B cell (primary cell): ENCODE measurements at regions not wholly inside any gene's neighbourhood (a gene's known extent, or its start where the extent isn't known, plus 50 kb on each side); places are given as distances from the start of the nearest gene placed in this dataset.

ENCODE experiments used
- ATAC-seq: fragments of 200-7000 bp; cut with Tn5 transposase; one replicate; pipeline ENCODE4 v1.10.0; 2021; ENCODE audit warnings: low read depth, mild to moderate bottlenecking, moderate number of reproducible peaks, moderate library complexity
- CTCF ChIA-PET: fragments of 350-600 bp; sonication (Branson Sonifier 250); formaldehyde crosslinking; loops from one replicate; lab custom pipeline; 2021; ENCODE audit warnings: antibody characterized with exemption, inconsistent platforms; lab: Charles Lee
- POLR2A ChIA-PET: fragments of 350-600 bp; sonication (Branson Sonifier 250); formaldehyde crosslinking; loops from one replicate; lab custom pipeline; 2021; ENCODE audit warnings: antibody characterized with exemption; lab: Charles Lee
- DNase-seq: peaks from one replicate; pipeline ENCODE4 v3.0.0; 2013
- H2AFZ ChIP-seq: 2 replicates; pipeline ENCODE4 v1.6.1; 2012; ENCODE audit warnings: mild to moderate bottlenecking, low read depth, low read length; ENCODE audit not compliant: insufficient read depth, poor library complexity, severe bottlenecking
- H3K27ac ChIP-seq, 2 donors: 1 replicate in 1 of 2; 2 replicates in 1 of 2; pipeline ENCODE4 v1.5.1; 2012 to 2013; ENCODE audit warnings: low read length in 2 of 2, mild to moderate bottlenecking in 2 of 2, moderate library complexity in 1 of 2
- H3K27me3 ChIP-seq, 4 experiments: fragments of 200-600 bp in 1 of 4; sonication (generic) in 1 of 4; replicated peaks in 1 of 4; 1 replicate in 2 of 4; 2 replicates in 2 of 4; pipeline versions ENCODE4 v1.6.1 to v1.7.0; 2013 to 2016; ENCODE audit warnings: low read length in 3 of 4, mild to moderate bottlenecking in 2 of 4, mixed read lengths in 1 of 4, moderate library complexity in 1 of 4; ENCODE audit not compliant: insufficient read depth in 4 of 4, control insufficient read depth in 3 of 4; ENCODE audit errors: control extremely low read depth in 1 of 4
- H3K36me3 ChIP-seq, 2 experiments: replicated peaks in 1 of 2; 1 replicate in 1 of 2; 2 replicates in 1 of 2; pipeline versions ENCODE4 v1.6.1 to v1.7.1; 2013; ENCODE audit warnings: low read length in 1 of 2; ENCODE audit not compliant: insufficient read depth in 2 of 2, control insufficient read depth in 1 of 2; ENCODE audit errors: control extremely low read depth in 1 of 2, extremely low read depth in 1 of 2
- H3K4me1 ChIP-seq, 2 donors: fragments of 200-600 bp in 1 of 2; sonication (generic) in 1 of 2; 1 replicate in 1 of 2; 2 replicates in 1 of 2; pipeline versions ENCODE4 v1.5.1 to v1.6.1; 2013 to 2017; ENCODE audit warnings: low read length in 2 of 2; ENCODE audit not compliant: control insufficient read depth in 2 of 2, insufficient read depth in 2 of 2
- H3K4me2 ChIP-seq: replicated peaks from 2 replicates; pipeline ENCODE3; 2012; ENCODE audit warnings: mild to moderate bottlenecking, low read depth, low read length; ENCODE audit not compliant: poor library complexity, severe bottlenecking
- H3K4me3 ChIP-seq, 5 experiments: fragments of 200-600 bp in 1 of 5; sonication (generic) in 1 of 5; 1 replicate in 3 of 5; 2 replicates in 2 of 5; pipeline versions ENCODE4 v1.5.1 to v1.7.0; 2011 to 2016; ENCODE audit warnings: low read length in 4 of 5, mild to moderate bottlenecking in 4 of 5, low read depth in 2 of 5, control low read depth in 1 of 5, moderate library complexity in 1 of 5; ENCODE audit not compliant: insufficient read depth in 1 of 5; ENCODE audit errors: control extremely low read depth in 1 of 5, extremely low read depth in 1 of 5
- H3K79me2 ChIP-seq: fragments of 200-600 bp; sonication (generic); one replicate; pipeline ENCODE4 v1.6.0; 2016; ENCODE audit warnings: low read length; ENCODE audit not compliant: control insufficient read depth, insufficient read depth
- H3K9ac ChIP-seq: fragments of 200-600 bp; sonication (generic); 2 replicates; pipeline ENCODE4 v1.6.1; 2017; ENCODE audit warnings: mild to moderate bottlenecking, low read length, moderate library complexity
- H3K9me3 ChIP-seq, 3 donors: one replicate each; pipeline versions ENCODE4 v1.6.1 to v1.7.1; 2013; ENCODE audit warnings: low read length in 2 of 3; ENCODE audit not compliant: control insufficient read depth in 2 of 3, insufficient read depth in 1 of 3; ENCODE audit errors: control extremely low read depth in 1 of 3
- H4K20me1 ChIP-seq: 2 replicates; pipeline ENCODE4 v1.6.0; 2012; ENCODE audit warnings: mild to moderate bottlenecking, low read length; ENCODE audit not compliant: insufficient read depth, control insufficient read depth, poor library complexity, severe bottlenecking
- H3K27ac Mint-ChIP-seq: one replicate; pipeline ENCODE4 v1.8.0; 2021; ENCODE audit warnings: mixed read lengths
- H3K27me3 Mint-ChIP-seq: one replicate; pipeline ENCODE4 v1.8.0; 2021; ENCODE audit warnings: mixed read lengths
- H3K4me1 Mint-ChIP-seq: one replicate; pipeline ENCODE4 v1.8.0; 2021; ENCODE audit warnings: mixed read lengths
- H3K4me3 Mint-ChIP-seq: one replicate; pipeline ENCODE4 v1.8.0; 2021; ENCODE audit warnings: mixed read lengths
- H3K9me3 Mint-ChIP-seq: one replicate; pipeline ENCODE4 v1.8.0; 2022; ENCODE audit warnings: mixed read lengths; ENCODE audit not compliant: insufficient read depth
- EZH2 ChIP-seq: IDR thresholded peaks from 2 replicates; pipeline ENCODE4 v1.6.1; 2012; ENCODE audit warnings: borderline replicate concordance, low read depth, mild to moderate bottlenecking, moderate library complexity, low read length; ENCODE audit not compliant: insufficient read depth, poor library complexity, severe bottlenecking
- WGBS: methylation state at CpG from one replicate; pipeline ENCODE4 v1.1.5; 2013; ENCODE audit warnings: missing lambda C conversion rate; ENCODE audit not compliant: insufficient coverage; 5-methylcytosine and 5-hydroxymethylcytosine counted together
- intact Hi-C: fragments of 100-400 bp; cut with micrococcal nuclease; formaldehyde crosslinking; loops from one replicate; pipeline ENCODE4 v1.10.0; 2022
- TF ChIP-seq, protein P1 (sequence below): fragments of 200-600 bp; IDR thresholded peaks from one replicate; pipeline ENCODE4 v1.8.0; 2022; ENCODE audit warnings: antibody characterized with exemption, mild to moderate bottlenecking

DNA sequence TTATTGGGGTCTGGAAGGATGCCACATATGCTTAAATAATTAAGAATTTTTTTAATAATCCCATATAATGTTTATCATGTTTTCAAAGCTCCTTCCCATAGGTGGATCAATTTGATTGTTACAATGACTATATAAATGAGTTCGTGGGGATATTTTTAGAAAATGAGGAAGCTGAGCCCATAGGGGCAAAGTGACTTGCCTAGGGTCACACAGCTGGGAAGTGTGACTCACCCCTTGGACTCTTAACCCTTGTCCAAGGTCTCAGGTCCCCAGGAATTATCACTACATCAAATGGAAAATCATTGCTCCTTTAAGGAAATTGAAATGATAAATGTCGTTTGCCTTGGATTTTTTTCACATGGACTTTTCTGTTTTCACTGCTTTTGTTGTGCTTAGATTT lies 161.2 kb upstream of the RGMA start:
- no peak overlapping the region for H3K4me3 ChIP-seq
- TF ChIP-seq, protein P1, sequence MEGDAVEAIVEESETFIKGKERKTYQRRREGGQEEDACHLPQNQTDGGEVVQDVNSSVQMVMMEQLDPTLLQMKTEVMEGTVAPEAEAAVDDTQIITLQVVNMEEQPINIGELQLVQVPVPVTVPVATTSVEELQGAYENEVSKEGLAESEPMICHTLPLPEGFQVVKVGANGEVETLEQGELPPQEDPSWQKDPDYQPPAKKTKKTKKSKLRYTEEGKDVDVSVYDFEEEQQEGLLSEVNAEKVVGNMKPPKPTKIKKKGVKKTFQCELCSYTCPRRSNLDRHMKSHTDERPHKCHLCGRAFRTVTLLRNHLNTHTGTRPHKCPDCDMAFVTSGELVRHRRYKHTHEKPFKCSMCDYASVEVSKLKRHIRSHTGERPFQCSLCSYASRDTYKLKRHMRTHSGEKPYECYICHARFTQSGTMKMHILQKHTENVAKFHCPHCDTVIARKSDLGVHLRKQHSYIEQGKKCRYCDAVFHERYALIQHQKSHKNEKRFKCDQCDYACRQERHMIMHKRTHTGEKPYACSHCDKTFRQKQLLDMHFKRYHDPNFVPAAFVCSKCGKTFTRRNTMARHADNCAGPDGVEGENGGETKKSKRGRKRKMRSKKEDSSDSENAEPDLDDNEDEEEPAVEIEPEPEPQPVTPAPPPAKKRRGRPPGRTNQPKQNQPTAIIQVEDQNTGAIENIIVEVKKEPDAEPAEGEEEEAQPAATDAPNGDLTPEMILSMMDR = no peak
- no peak for TF ChIP-seq EZH2
- no peak overlapping the region for H2AFZ ChIP-seq
- POLR2A ChIA-PET = no interaction called here
- no peak overlapping the region for H3K4me2 ChIP-seq
- intact Hi-C loops = no loop called here
- H3K27me3 Mint-ChIP-seq = no peaks in the 10 kb centered on the region
- no peaks in the 10 kb centered on the region for H3K27me3 ChIP-seq
- H4K20me1 ChIP-seq = no peaks in the 10 kb centered on the region
- CTCF ChIA-PET = no interaction called here
- DNase-seq (no peak), ATAC-seq (no peak)
- H3K27ac ChIP-seq = no peak overlapping the region
- no peak overlapping the region for H3K27ac Mint-ChIP-seq
- no peaks in the 10 kb centered on the region for H3K79me2 ChIP-seq
- no peaks in the 10 kb centered on the region for H3K36me3 ChIP-seq
- H3K9me3 Mint-ChIP-seq = no peaks in the 10 kb centered on the region
- H3K4me3 Mint-ChIP-seq = no peak overlapping the region
- H3K4me1 ChIP-seq = no peaks in the 10 kb centered on the region
- H3K9ac ChIP-seq = no peak overlapping the region
- no peaks in the 10 kb centered on the region for H3K4me1 Mint-ChIP-seq
- WGBS = no CpG with 5 or more reads among the region's 2 CpGs
- no peaks in the 10 kb centered on the region for H3K9me3 ChIP-seq

DNA sequence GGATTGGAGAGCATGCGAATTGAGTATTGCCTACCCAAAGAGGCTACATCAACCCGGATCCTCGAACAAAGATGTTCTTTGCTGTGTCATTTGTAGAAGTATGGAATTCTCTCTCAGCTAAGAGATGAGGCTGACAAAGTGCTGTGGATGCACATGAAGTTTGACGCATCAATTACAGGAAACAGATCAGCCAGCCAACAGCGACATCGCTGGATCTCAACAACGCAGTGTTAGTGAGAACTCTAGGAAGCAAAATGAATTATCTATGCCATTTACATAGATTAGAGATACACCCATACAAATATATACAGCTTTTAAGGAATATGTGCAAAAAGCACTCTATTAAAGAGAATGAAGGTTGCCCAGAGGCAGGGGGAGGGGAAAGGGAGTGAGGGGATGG lies 160.6 kb upstream of the RGMA start:
- Histone ChIP-seq H2AFZ (no peak overlapping the region), H4K20me1 (no peaks in the 10 kb centered on the region), H3K27me3 (no peaks in the 10 kb centered on the region), H3K4me3 (no peak overlapping the region), H3K27ac (no peak overlapping the region), H3K9me3 (no peaks in the 10 kb centered on the region), H3K4me2 (no peak overlapping the region), H3K36me3 (no peaks in the 10 kb centered on the region), H3K9ac (no peak overlapping the region), H3K4me1 (no peaks in the 10 kb centered on the region), H3K79me2 (no peaks in the 10 kb centered on the region)
- H3K27ac Mint-ChIP-seq = no peak overlapping the region
- H3K4me1 Mint-ChIP-seq = no peaks in the 10 kb centered on the region
- H3K9me3 Mint-ChIP-seq = no peaks in the 10 kb centered on the region
- H3K4me3 Mint-ChIP-seq = no peak overlapping the region
- TF ChIP-seq, protein P1 = no peak
- TF ChIP-seq EZH2 = no peak
- intact Hi-C loops = no loop called here
- ChIA-PET POLR2A (no interaction called here), CTCF (no interaction called here)
- ATAC-seq (no peak), DNase-seq (no peak)
- 100% methylated on average over 1 of the region's 7 CpGs for WGBS
- no peaks in the 10 kb centered on the region for H3K27me3 Mint-ChIP-seq
